ENCODE measurements at regions not wholly inside any gene's neighbourhood (a gene's known extent, or its start where the extent isn't known, plus 50 kb on each side); places are given as distances from the start of the nearest gene placed in this dataset.
A peak's percentile ranks its signal among the peaks of the same experiment; 100 is the strongest.

- no peak for FAIRE-seq
Observed at GRCh38 chr15:98425173-98425572, 223.2 kb upstream of the IGF1R start.

GRCh38 chr15:98427321-98427720 lies 221.0 kb upstream of the IGF1R start:
- no peak for FAIRE-seq

GRCh38 chr15:98428253-98428989 lies 219.9 kb upstream of the IGF1R start:
- no peak for FAIRE-seq

GRCh38 chr15:98431171-98431570 lies 217.2 kb upstream of the IGF1R start:
- no peak for FAIRE-seq

GRCh38 chr15:98433346-98433745 lies 215.0 kb upstream of the IGF1R start:
- no peak for FAIRE-seq

GRCh38 chr15:98433856-98434255 lies 214.5 kb upstream of the IGF1R start:
- no peak for FAIRE-seq

GRCh38 chr15:98437752-98438151 lies 210.6 kb upstream of the IGF1R start:
- no peak for FAIRE-seq

GRCh38 chr15:98438326-98438725 lies 210.0 kb upstream of the IGF1R start:
- no peak for FAIRE-seq

- no peak for FAIRE-seq
Observed at GRCh38 chr15:98438907-98439306, 209.4 kb upstream of the IGF1R start.

- FAIRE-seq: no peak
Observed at GRCh38 chr15:98439523-98439942, 208.8 kb upstream of the IGF1R start.

- no peak for FAIRE-seq
Observed at GRCh38 chr15:98440917-98441316, 207.4 kb upstream of the IGF1R start.

- FAIRE-seq: no peak
Observed at GRCh38 chr15:98441599-98441998, 206.7 kb upstream of the IGF1R start.

- FAIRE-seq: peak; percentile 68
Observed at GRCh38 chr15:98442379-98442833, 205.9 kb upstream of the IGF1R start.

- no peak for FAIRE-seq
Observed at GRCh38 chr15:98442901-98443300, 205.4 kb upstream of the IGF1R start.

- FAIRE-seq: no peak
Observed at GRCh38 chr15:98443526-98443925, 204.8 kb upstream of the IGF1R start.

GRCh38 chr15:98444138-98444537 lies 204.2 kb upstream of the IGF1R start:
- FAIRE-seq: no peak

GRCh38 chr15:98445315-98445714 lies 203.0 kb upstream of the IGF1R start:
- no peak for FAIRE-seq

GRCh38 chr15:98446083-98446482 lies 202.3 kb upstream of the IGF1R start:
- no peak for FAIRE-seq

GRCh38 chr15:98447069-98447468 lies 201.3 kb upstream of the IGF1R start:
- no peak for FAIRE-seq

- no peak for FAIRE-seq
Observed at GRCh38 chr15:98451236-98451635, 197.1 kb upstream of the IGF1R start.

- FAIRE-seq: no peak
Observed at GRCh38 chr15:98452238-98452637, 196.1 kb upstream of the IGF1R start.

- FAIRE-seq: no peak
Observed at GRCh38 chr15:98455904-98456303, 192.4 kb upstream of the IGF1R start.

- no peak for FAIRE-seq
Observed at GRCh38 chr15:98476559-98476958, 171.8 kb upstream of the IGF1R start.

GRCh38 chr15:98480844-98481243 lies 167.5 kb upstream of the IGF1R start:
- FAIRE-seq: no peak

GRCh38 chr15:98483575-98484130 lies 164.7 kb upstream of the IGF1R start:
- FAIRE-seq: no peak

All from A204.1 (cell line).